ENCODE measurements at regions not wholly inside any gene's neighbourhood (a gene's known extent, or its start where the extent isn't known, plus 50 kb on each side); places are given as distances from the start of the nearest gene placed in this dataset.

DNA sequence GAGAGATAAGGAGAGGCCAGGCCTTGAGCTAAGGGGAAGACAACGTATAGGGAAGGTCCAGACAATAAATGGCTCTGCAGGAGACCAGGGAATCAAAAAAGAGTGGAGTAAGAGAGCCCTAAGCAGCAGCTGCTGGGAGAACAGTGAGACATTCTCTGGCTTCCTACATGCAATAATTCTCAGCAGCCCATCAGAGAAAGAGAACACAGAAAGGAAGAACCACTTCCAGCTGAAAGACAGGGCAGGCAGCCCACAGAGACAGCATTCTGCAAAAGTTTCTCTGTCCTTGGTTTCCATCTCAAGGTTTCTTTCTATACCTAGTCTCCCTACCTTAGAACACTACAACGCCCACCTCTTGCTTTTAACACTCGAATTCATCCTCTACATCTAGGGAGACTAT, 189.9 kb downstream of the DEPDC1B start:
- TF ChIP-seq EZH2 (IDR thresholded peaks at IDR 0.05; ENCODE audit: low read depth): no peak
- TF ChIP-seq, protein P1, sequence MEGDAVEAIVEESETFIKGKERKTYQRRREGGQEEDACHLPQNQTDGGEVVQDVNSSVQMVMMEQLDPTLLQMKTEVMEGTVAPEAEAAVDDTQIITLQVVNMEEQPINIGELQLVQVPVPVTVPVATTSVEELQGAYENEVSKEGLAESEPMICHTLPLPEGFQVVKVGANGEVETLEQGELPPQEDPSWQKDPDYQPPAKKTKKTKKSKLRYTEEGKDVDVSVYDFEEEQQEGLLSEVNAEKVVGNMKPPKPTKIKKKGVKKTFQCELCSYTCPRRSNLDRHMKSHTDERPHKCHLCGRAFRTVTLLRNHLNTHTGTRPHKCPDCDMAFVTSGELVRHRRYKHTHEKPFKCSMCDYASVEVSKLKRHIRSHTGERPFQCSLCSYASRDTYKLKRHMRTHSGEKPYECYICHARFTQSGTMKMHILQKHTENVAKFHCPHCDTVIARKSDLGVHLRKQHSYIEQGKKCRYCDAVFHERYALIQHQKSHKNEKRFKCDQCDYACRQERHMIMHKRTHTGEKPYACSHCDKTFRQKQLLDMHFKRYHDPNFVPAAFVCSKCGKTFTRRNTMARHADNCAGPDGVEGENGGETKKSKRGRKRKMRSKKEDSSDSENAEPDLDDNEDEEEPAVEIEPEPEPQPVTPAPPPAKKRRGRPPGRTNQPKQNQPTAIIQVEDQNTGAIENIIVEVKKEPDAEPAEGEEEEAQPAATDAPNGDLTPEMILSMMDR (conservative IDR thresholded peaks at IDR 0.05): no peak
